ENCODE measurements at regions not wholly inside any gene's neighbourhood (a gene's known extent, or its start where the extent isn't known, plus 50 kb on each side); places are given as distances from the start of the nearest gene placed in this dataset.

GRCh38 chr3:6147883-6148282, 713.0 kb upstream of the GRM7 start:
- no peak for DNase-seq (ENCODE audit: low read depth in 4 of 4, low spot score in 1 of 4)

- no peak for DNase-seq (ENCODE audit: low read depth in 4 of 4, low spot score in 1 of 4)
These were observed 705.1 kb upstream of the GRM7 start for GRCh38 chr3:6155650-6156338.

- no peak for DNase-seq (ENCODE audit: low read depth in 4 of 4, low spot score in 1 of 4)
These were observed 695.0 kb upstream of the GRM7 start for GRCh38 chr3:6165951-6166350.

- no peak for DNase-seq (ENCODE audit: low read depth in 4 of 4, low spot score in 1 of 4)
These were observed 692.7 kb upstream of the GRM7 start for GRCh38 chr3:6168256-6168655.

GRCh38 chr3:6172871-6173642, 687.9 kb upstream of the GRM7 start:
- DNase-seq (ENCODE audit: low read depth in 4 of 4, low spot score in 1 of 4) = no peak

- no peak for DNase-seq (ENCODE audit: low read depth in 4 of 4, low spot score in 1 of 4)
These were observed 683.5 kb upstream of the GRM7 start for GRCh38 chr3:6177417-6177816.

GRCh38 chr3:6179761-6180160, 681.2 kb upstream of the GRM7 start:
- DNase-seq (ENCODE audit: low read depth in 4 of 4, low spot score in 1 of 4) = no peak

- DNase-seq (ENCODE audit: low read depth in 4 of 4, low spot score in 1 of 4) = no peak
These were observed 680.7 kb upstream of the GRM7 start for GRCh38 chr3:6180171-6180570.

GRCh38 chr3:6182476-6182875, 678.4 kb upstream of the GRM7 start:
- no peak for DNase-seq (ENCODE audit: low read depth in 4 of 4, low spot score in 1 of 4)

GRCh38 chr3:6182909-6183308, 678.0 kb upstream of the GRM7 start:
- no peak for DNase-seq (ENCODE audit: low read depth in 4 of 4, low spot score in 1 of 4)

GRCh38 chr3:6189384-6189783, 671.5 kb upstream of the GRM7 start:
- no peak for DNase-seq (ENCODE audit: low read depth in 4 of 4, low spot score in 1 of 4)

- no peak for DNase-seq (ENCODE audit: low read depth in 4 of 4, low spot score in 1 of 4)
These were observed 656.0 kb upstream of the GRM7 start for GRCh38 chr3:6204891-6205290.

- DNase-seq (ENCODE audit: low read depth in 4 of 4, low spot score in 1 of 4) = no peak
These were observed 644.5 kb upstream of the GRM7 start for GRCh38 chr3:6216135-6217026.

GRCh38 chr3:6220447-6220846, 640.5 kb upstream of the GRM7 start:
- no peak for DNase-seq (ENCODE audit: low read depth in 4 of 4, low spot score in 1 of 4)

- DNase-seq (ENCODE audit: low read depth in 4 of 4, low spot score in 1 of 4) = no peak
These were observed 638.8 kb upstream of the GRM7 start for GRCh38 chr3:6222069-6222468.

- DNase-seq (ENCODE audit: low read depth in 4 of 4, low spot score in 1 of 4) = no peak
These were observed 637.3 kb upstream of the GRM7 start for GRCh38 chr3:6223572-6223971.

GRCh38 chr3:6228958-6229683, 631.8 kb upstream of the GRM7 start:
- no peak for DNase-seq (ENCODE audit: low read depth in 4 of 4, low spot score in 1 of 4)

GRCh38 chr3:6229778-6230410, 631.0 kb upstream of the GRM7 start:
- no peak for DNase-seq (ENCODE audit: low read depth in 4 of 4, low spot score in 1 of 4)

GRCh38 chr3:6242104-6242503, 618.8 kb upstream of the GRM7 start:
- DNase-seq (ENCODE audit: low read depth in 4 of 4, low spot score in 1 of 4) = no peak

GRCh38 chr3:6248528-6248927, 612.4 kb upstream of the GRM7 start:
- no peak for DNase-seq (ENCODE audit: low read depth in 4 of 4, low spot score in 1 of 4)

- no peak for DNase-seq (ENCODE audit: low read depth in 4 of 4, low spot score in 1 of 4)
These were observed 611.2 kb upstream of the GRM7 start for GRCh38 chr3:6249679-6250078.
